ENCODE measurements at regions not wholly inside any gene's neighbourhood (a gene's known extent, or its start where the extent isn't known, plus 50 kb on each side); places are given as distances from the start of the nearest gene placed in this dataset.

GRCh38 chr11:25980091-25980490 is 351.8 kb upstream of the ANO3 start:
- intact Hi-C loops (cut with DNase I; ENCODE audit: low total_unique reads), result no loop called here
- Histone ChIP-seq H3K27ac (no peak overlapping the region), H3K9me3 (no peaks in the 10 kb centered on the region), H3K36me3 (ENCODE audit: low read depth, missing control alignments) (no peaks in the 10 kb centered on the region), H3K27me3 (no peaks in the 10 kb centered on the region), H3K4me3 (no peak overlapping the region), H3K4me1 (no peaks in the 10 kb centered on the region)
- WGBS, 2 donors, result 68 to 69% methylated on average over 4 of the region's 4 CpGs
- TF ChIP-seq POLR2A (IDR thresholded peaks at IDR 0.05), result no peak
- TF ChIP-seq CTCF (IDR thresholded peaks at IDR 0.05), result no peak
- DNase-seq, result no peak

GRCh38 chr11:25981998-25982397 is 349.9 kb upstream of the ANO3 start:
- no peaks in the 10 kb centered on the region for H3K36me3 ChIP-seq (ENCODE audit: low read depth, missing control alignments)
- intact Hi-C loops (cut with DNase I; ENCODE audit: low total_unique reads), result no loop called here
- no peaks in the 10 kb centered on the region for H3K9me3 ChIP-seq
- no peak overlapping the region for H3K27ac ChIP-seq
- no peak overlapping the region for H3K4me3 ChIP-seq
- TF ChIP-seq POLR2A (IDR thresholded peaks at IDR 0.05), result no peak
- TF ChIP-seq CTCF (IDR thresholded peaks at IDR 0.05), result peak; percentile 40 to 65 (median 46)
- DNase-seq, result no peak
- no peaks in the 10 kb centered on the region for H3K4me1 ChIP-seq
- H3K27me3 ChIP-seq, result no peaks in the 10 kb centered on the region
- WGBS, 2 donors, result 14 to 25% methylated on average over 4 of the region's 4 CpGs

- no peaks in the 10 kb centered on the region for H3K4me1 ChIP-seq
- no peak for DNase-seq
- no peak overlapping the region for H3K4me3 ChIP-seq
- TF ChIP-seq CTCF (IDR thresholded peaks at IDR 0.05), result no peak
- no peak for TF ChIP-seq POLR2A (IDR thresholded peaks at IDR 0.05)
- 94 to 97% methylated on average over 3 of the region's 3 CpGs for WGBS, 2 donors
- no peaks in the 10 kb centered on the region for H3K9me3 ChIP-seq
- intact Hi-C loops (cut with DNase I; ENCODE audit: low total_unique reads), result no loop called here
- H3K27ac ChIP-seq, result no peak overlapping the region
- H3K27me3 ChIP-seq, result no peaks in the 10 kb centered on the region
- H3K36me3 ChIP-seq (ENCODE audit: low read depth, missing control alignments), result no peaks in the 10 kb centered on the region
Observed at GRCh38 chr11:25983280-25983679, 348.6 kb upstream of the ANO3 start.

- no peak overlapping the region for H3K27ac ChIP-seq
- DNase-seq, result no peak
- H3K27me3 ChIP-seq, result no peaks in the 10 kb centered on the region
- H3K9me3 ChIP-seq, result no peaks in the 10 kb centered on the region
- no peaks in the 10 kb centered on the region for H3K36me3 ChIP-seq (ENCODE audit: low read depth, missing control alignments)
- TF ChIP-seq CTCF (IDR thresholded peaks at IDR 0.05), result no peak
- TF ChIP-seq POLR2A (IDR thresholded peaks at IDR 0.05), result no peak
- intact Hi-C loops (cut with DNase I; ENCODE audit: low total_unique reads), result no loop called here
- 36 to 41% methylated on average over 2 of the region's 2 CpGs for WGBS, 2 donors
- no peak overlapping the region for H3K4me3 ChIP-seq
- no peaks in the 10 kb centered on the region for H3K4me1 ChIP-seq
Observed at GRCh38 chr11:25988178-25988577, 343.8 kb upstream of the ANO3 start.

- Histone ChIP-seq H3K4me3 (no peak overlapping the region), H3K27ac (no peak overlapping the region), H3K36me3 (ENCODE audit: low read depth, missing control alignments) (no peaks in the 10 kb centered on the region), H3K27me3 (no peaks in the 10 kb centered on the region), H3K9me3 (no peaks in the 10 kb centered on the region), H3K4me1 (no peaks in the 10 kb centered on the region)
- TF ChIP-seq CTCF (IDR thresholded peaks at IDR 0.05), result no peak
- TF ChIP-seq POLR2A (IDR thresholded peaks at IDR 0.05), result no peak
- intact Hi-C loops (cut with DNase I; ENCODE audit: low total_unique reads), result no loop called here
- DNase-seq, result no peak
- WGBS, 2 donors, result 66% methylated on average over 3 of the region's 3 CpGs
Observed at GRCh38 chr11:25990406-25990805, 341.5 kb upstream of the ANO3 start.
